Activated naive CD4-positive, alpha-beta T cell treated with anti-CD3 and anti-CD28 coated beads for 36 hours (primary cell): ENCODE measurements at regions not wholly inside any gene's neighbourhood (a gene's known extent, or its start where the extent isn't known, plus 50 kb on each side); places are given as distances from the start of the nearest gene placed in this dataset.
"Not testable (repeated sequence)": the region's sequence is repeated elsewhere in the genome, so short reads cannot be mapped to it uniquely, and the experiment has no call there.

Experiments
- CTCF ChIA-PET: fragments of 350-600 bp; sonication (Branson Sonifier 250); formaldehyde crosslinking; loops from one replicate; lab custom pipeline; 2021; ENCODE audit warnings: antibody characterized with exemption; lab: Charles Lee
- DNase-seq: peaks from one replicate; pipeline ENCODE4 v3.0.0-alpha.2; 2020
- H3K27ac Mint-ChIP-seq: one replicate; pipeline ENCODE4 v1.8.0; 2021; ENCODE audit warnings: mild to moderate bottlenecking, mixed read lengths
- H3K27me3 Mint-ChIP-seq: one replicate; pipeline ENCODE4 v1.8.0; 2021; ENCODE audit warnings: low read depth, mixed read lengths
- H3K36me3 Mint-ChIP-seq: one replicate; pipeline ENCODE4 v1.8.0; 2021; ENCODE audit warnings: low read depth, mixed read lengths
- H3K4me1 Mint-ChIP-seq: one replicate; pipeline ENCODE4 v1.8.0; 2021; ENCODE audit warnings: low read depth, mixed read lengths
- H3K4me3 Mint-ChIP-seq: one replicate; pipeline ENCODE4 v1.8.0; 2021; ENCODE audit warnings: mild to moderate bottlenecking, moderate library complexity, mixed read lengths
- H3K9me3 Mint-ChIP-seq: one replicate; pipeline ENCODE4 v1.8.0; 2021; ENCODE audit warnings: mixed read lengths
- intact Hi-C: fragments of 100-400 bp; cut with micrococcal nuclease; formaldehyde crosslinking; loops from one replicate; pipeline ENCODE4 v1.15.1; 2023

- DNase-seq, result no peak
- H3K9me3 Mint-ChIP-seq, result peaks cover 2% of the 10 kb centered on the region
- no peak overlapping the region for H3K4me3 Mint-ChIP-seq
- intact Hi-C loops, result no loop called here
- no peaks in the 10 kb centered on the region for H3K36me3 Mint-ChIP-seq
- H3K27ac Mint-ChIP-seq, result no peak overlapping the region
- H3K27me3 Mint-ChIP-seq, result no peaks in the 10 kb centered on the region
- H3K4me1 Mint-ChIP-seq, result no peaks in the 10 kb centered on the region
- CTCF ChIA-PET, result no interaction called here
Measured at GRCh38 chr5:84764227-84764626, 379.5 kb upstream of the EDIL3 start.

GRCh38 chr5:84758008-84758407 is 373.3 kb upstream of the EDIL3 start:
- no peaks in the 10 kb centered on the region for H3K4me1 Mint-ChIP-seq
- CTCF ChIA-PET, result no interaction called here

GRCh38 chr5:84752780-84753179 is 368.1 kb upstream of the EDIL3 start:
- no peaks in the 10 kb centered on the region for H3K27me3 Mint-ChIP-seq
- no peak overlapping the region for H3K27ac Mint-ChIP-seq
- no peak for DNase-seq
- no peaks in the 10 kb centered on the region for H3K4me1 Mint-ChIP-seq
- CTCF ChIA-PET, result no interaction called here
- intact Hi-C loops, result no loop called here
- H3K36me3 Mint-ChIP-seq, result no peaks in the 10 kb centered on the region
- peaks cover 1% of the 10 kb centered on the region for H3K9me3 Mint-ChIP-seq
- H3K4me3 Mint-ChIP-seq, result no peak overlapping the region

More at GRCh38 chr5:84758008-84758407, 373.3 kb upstream of the EDIL3 start:
- Mint-ChIP-seq H3K4me3 (no peak overlapping the region), H3K27me3 (no peaks in the 10 kb centered on the region), H3K9me3 (peaks cover 4% of the 10 kb centered on the region), H3K36me3 (no peaks in the 10 kb centered on the region), H3K27ac (no peak overlapping the region)
- intact Hi-C loops, result no loop called here
- DNase-seq, result no peak

GRCh38 chr5:84748313-84748712 is 363.6 kb upstream of the EDIL3 start:
- Mint-ChIP-seq H3K9me3 (peaks cover 3% of the 10 kb centered on the region), H3K27me3 (no peaks in the 10 kb centered on the region), H3K36me3 (no peaks in the 10 kb centered on the region), H3K27ac (no peak overlapping the region), H3K4me3 (no peak overlapping the region), H3K4me1 (no peaks in the 10 kb centered on the region)
- DNase-seq, result no peak
- intact Hi-C loops, result no loop called here
- CTCF ChIA-PET, result no interaction called here

- H3K27me3 Mint-ChIP-seq, H3K27ac Mint-ChIP-seq, H3K4me1 Mint-ChIP-seq, H3K36me3 Mint-ChIP-seq, CTCF ChIA-PET, intact Hi-C loops, DNase-seq, H3K4me3 Mint-ChIP-seq, H3K9me3 Mint-ChIP-seq: not testable (repeated sequence)
Measured at GRCh38 chr5:84746280-84746679, 361.6 kb upstream of the EDIL3 start.

GRCh38 chr5:84741056-84741455 is 356.4 kb upstream of the EDIL3 start:
- CTCF ChIA-PET, result no interaction called here
- Mint-ChIP-seq H3K9me3 (peaks cover 5% of the 10 kb centered on the region), H3K27ac (no peak overlapping the region), H3K4me1 (no peaks in the 10 kb centered on the region), H3K27me3 (no peaks in the 10 kb centered on the region), H3K4me3 (no peak overlapping the region), H3K36me3 (no peaks in the 10 kb centered on the region)
- intact Hi-C loops, result no loop called here
- no peak for DNase-seq

GRCh38 chr5:84729326-84729725 is 344.6 kb upstream of the EDIL3 start:
- Mint-ChIP-seq H3K27ac (no peak overlapping the region), H3K9me3 (no peaks in the 10 kb centered on the region), H3K4me1 (no peaks in the 10 kb centered on the region), H3K27me3 (no peaks in the 10 kb centered on the region), H3K4me3 (no peak overlapping the region), H3K36me3 (no peaks in the 10 kb centered on the region)
- no peak for DNase-seq
- CTCF ChIA-PET, result no interaction called here
- intact Hi-C loops, result no loop called here

GRCh38 chr5:84727708-84728107 is 343.0 kb upstream of the EDIL3 start:
- intact Hi-C loops, result no loop called here
- CTCF ChIA-PET, result no interaction called here
- Mint-ChIP-seq H3K27ac (no peak overlapping the region), H3K36me3 (no peaks in the 10 kb centered on the region), H3K27me3 (no peaks in the 10 kb centered on the region), H3K9me3 (no peaks in the 10 kb centered on the region), H3K4me1 (no peaks in the 10 kb centered on the region), H3K4me3 (no peak overlapping the region)
- DNase-seq, result no peak

GRCh38 chr5:84725946-84726570 is 341.4 kb upstream of the EDIL3 start:
- DNase-seq, result no peak
- intact Hi-C loops, result no loop called here
- Mint-ChIP-seq H3K9me3 (no peaks in the 10 kb centered on the region), H3K36me3 (no peaks in the 10 kb centered on the region), H3K27me3 (no peaks in the 10 kb centered on the region), H3K4me1 (no peaks in the 10 kb centered on the region), H3K4me3 (no peak overlapping the region), H3K27ac (no peak overlapping the region)
- CTCF ChIA-PET, result no interaction called here

GRCh38 chr5:84724683-84725082 is 340.0 kb upstream of the EDIL3 start:
- CTCF ChIA-PET, result no interaction called here
- H3K4me1 Mint-ChIP-seq, result no peaks in the 10 kb centered on the region
- no peak overlapping the region for H3K4me3 Mint-ChIP-seq
- intact Hi-C loops, result no loop called here
- no peak for DNase-seq
- H3K36me3 Mint-ChIP-seq, result no peaks in the 10 kb centered on the region
- H3K9me3 Mint-ChIP-seq, result peaks cover 3% of the 10 kb centered on the region
- H3K27ac Mint-ChIP-seq, result no peak overlapping the region
- H3K27me3 Mint-ChIP-seq, result no peaks in the 10 kb centered on the region

- H3K4me1 Mint-ChIP-seq, result no peaks in the 10 kb centered on the region
- DNase-seq, result no peak
- H3K36me3 Mint-ChIP-seq, result no peaks in the 10 kb centered on the region
- H3K27me3 Mint-ChIP-seq, result no peaks in the 10 kb centered on the region
- intact Hi-C loops, result no loop called here
- peaks cover 3% of the 10 kb centered on the region for H3K9me3 Mint-ChIP-seq
- CTCF ChIA-PET, result no interaction called here
- H3K4me3 Mint-ChIP-seq, result no peak overlapping the region
- H3K27ac Mint-ChIP-seq, result no peak overlapping the region
Measured at GRCh38 chr5:84724181-84724580, 339.5 kb upstream of the EDIL3 start.

GRCh38 chr5:84718377-84718776 is 333.7 kb upstream of the EDIL3 start:
- CTCF ChIA-PET, result no interaction called here
- no peaks in the 10 kb centered on the region for H3K36me3 Mint-ChIP-seq
- H3K27ac Mint-ChIP-seq, result no peak overlapping the region
- intact Hi-C loops, result no loop called here
- no peaks in the 10 kb centered on the region for H3K27me3 Mint-ChIP-seq
- H3K9me3 Mint-ChIP-seq, result peaks cover 3% of the 10 kb centered on the region
- DNase-seq, result no peak
- H3K4me3 Mint-ChIP-seq, result no peak overlapping the region
- H3K4me1 Mint-ChIP-seq, result no peaks in the 10 kb centered on the region

- Mint-ChIP-seq H3K36me3 (no peaks in the 10 kb centered on the region), H3K9me3 (peaks cover 3% of the 10 kb centered on the region), H3K27me3 (no peaks in the 10 kb centered on the region), H3K4me1 (no peaks in the 10 kb centered on the region), H3K27ac (no peak overlapping the region), H3K4me3 (no peak overlapping the region)
- DNase-seq, result no peak
- CTCF ChIA-PET, result no interaction called here
- intact Hi-C loops, result no loop called here
Measured at GRCh38 chr5:84715686-84716085, 331.0 kb upstream of the EDIL3 start.
